GM18499 (cell line): ENCODE measurements at regions not wholly inside any gene's neighbourhood (a gene's known extent, or its start where the extent isn't known, plus 50 kb on each side); places are given as distances from the start of the nearest gene placed in this dataset.
"Not testable (repeated sequence)": the region's sequence is repeated elsewhere in the genome, so short reads cannot be mapped to it uniquely, and the experiment has no call there.

Source experiments
- ATAC-seq: cut with Tn5 transposase; IDR thresholded peaks from one replicate; pipeline ENCODE4 v1.9.1; 2021; ENCODE audit warnings: moderate number of reproducible peaks; ENCODE audit not compliant: insufficient read depth, unreplicated experiment

DNA sequence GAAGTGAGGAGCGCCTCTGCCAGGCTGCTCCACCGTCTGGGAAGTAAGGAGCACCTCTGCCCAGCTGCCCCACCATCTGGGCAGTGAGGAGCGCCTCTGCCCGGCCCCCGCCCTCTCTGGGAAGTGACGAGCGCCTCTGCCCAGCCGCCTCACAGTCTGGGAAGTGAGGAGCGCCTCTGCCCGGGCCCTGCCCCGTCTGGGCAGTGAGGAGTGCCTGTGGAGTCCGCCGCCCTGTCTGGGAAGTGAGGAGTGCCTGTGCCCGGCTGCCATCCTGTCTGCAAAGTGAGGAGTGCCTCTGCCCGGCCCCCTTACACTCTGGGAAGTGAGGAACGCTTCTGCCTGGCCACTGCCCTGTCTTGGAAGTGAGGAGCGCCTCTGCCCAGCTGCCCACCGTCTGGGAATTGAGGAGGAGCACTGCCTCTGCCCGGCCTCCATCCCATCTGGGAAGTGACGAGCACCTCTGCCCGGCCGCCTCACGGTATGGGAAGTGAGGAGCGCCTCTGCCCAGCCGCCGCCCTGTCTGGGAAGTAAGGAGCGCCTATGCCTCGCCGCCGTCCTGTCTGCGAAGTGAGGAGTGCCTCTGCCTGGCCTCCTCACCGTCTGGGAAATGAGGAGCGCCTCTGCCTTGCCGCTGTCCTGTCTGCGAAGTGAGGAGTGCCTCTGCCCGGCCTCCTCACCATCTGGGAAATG lies 576.2 kb upstream of the C9orf72 start:
- ATAC-seq, result not testable (repeated sequence)

DNA sequence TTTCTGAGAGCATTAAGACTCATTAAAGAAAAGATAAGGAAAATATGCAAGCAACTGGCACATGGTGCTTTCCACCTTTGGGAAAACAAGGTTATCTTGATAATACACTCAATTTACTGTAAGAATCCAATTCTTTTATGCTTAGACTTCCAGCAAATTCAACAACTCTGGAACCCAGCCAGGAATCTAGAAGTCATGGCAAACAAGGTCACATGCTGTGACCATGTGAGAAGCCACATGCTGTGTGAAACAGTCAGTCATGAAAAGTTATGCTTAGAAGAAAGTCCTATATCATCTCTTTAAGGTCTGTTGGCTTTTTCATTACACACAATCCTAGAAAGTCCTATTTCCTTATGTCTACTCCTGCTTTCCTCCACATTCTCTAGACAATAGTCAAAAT lies 581.8 kb upstream of the C9orf72 start:
- ATAC-seq, result no peak

DNA sequence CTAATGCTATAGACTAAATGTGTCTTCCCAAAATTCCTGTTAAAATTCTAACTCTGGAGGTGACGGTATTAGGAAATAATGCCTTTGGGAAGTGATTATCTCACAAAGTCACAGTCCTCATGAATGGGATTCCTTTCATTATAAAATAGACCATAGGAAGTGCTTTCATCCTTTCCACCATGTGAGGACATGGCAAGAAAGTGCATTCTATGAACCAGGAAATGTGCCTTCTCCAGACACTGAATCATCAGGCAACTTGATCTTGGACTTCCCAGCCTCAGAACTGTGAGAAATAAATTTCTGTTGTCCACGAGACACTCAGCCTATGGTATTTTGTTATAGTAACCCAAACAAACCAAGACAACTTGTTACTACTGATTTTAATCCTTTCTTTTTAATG lies 582.4 kb upstream of the C9orf72 start:
- ATAC-seq, result no peak

DNA sequence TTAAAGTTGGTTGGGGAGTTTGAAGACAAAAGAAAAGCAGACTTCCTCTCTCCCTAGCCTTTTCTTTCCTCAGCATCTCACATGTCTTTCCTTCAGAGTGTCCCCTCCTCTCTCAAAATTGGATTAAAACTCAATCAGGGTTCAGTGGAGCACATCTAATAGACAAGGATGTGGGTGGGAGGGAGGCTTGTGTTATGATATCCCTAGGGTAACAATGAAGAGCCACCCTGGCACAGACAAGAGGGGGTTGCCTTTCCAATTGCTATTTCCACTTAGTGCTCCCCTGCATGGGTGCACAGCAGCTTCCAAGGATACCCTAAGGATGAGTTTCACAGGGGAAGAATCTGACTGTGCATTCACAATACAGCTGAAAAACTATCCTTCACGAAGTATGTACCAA lies 585.2 kb upstream of the C9orf72 start:
- ATAC-seq, result no peak

DNA sequence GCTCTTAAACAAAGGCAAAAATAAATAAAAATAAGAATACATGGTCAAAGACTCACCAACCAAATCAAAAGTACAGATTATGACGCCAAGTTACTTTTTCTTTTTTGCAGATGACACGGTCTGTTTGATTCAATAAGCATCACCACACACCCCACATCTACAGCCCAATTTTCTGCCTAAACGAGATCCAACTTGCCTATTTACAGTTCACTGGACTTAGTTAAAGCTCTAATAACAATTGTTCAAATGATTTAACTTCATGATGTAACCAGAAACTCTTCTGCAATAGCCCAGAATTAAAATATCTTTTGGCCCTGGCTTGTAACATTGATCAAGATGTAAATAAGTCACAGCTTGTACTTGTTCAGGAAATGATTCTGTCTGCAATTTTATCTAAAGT lies 590.3 kb upstream of the C9orf72 start:
- ATAC-seq, result no peak

DNA sequence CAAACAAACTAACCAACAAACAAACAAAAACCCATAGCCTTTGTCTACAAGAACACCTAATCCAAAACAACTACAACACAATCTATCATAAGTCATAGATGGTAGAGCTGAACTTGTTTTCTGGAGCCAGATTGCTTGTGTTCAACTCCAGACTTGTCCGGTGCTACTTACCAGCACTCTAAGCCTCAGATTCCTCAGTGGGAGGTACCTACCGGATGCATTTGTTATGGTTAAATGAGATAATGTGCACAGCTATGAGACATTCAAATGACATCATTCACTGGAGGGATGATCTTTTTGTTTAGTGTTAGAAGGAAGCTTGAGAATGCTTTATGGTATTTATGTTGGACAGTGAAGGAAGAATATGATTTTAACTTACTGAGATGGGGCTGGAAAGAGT lies 592.9 kb upstream of the C9orf72 start:
- no peak for ATAC-seq

DNA sequence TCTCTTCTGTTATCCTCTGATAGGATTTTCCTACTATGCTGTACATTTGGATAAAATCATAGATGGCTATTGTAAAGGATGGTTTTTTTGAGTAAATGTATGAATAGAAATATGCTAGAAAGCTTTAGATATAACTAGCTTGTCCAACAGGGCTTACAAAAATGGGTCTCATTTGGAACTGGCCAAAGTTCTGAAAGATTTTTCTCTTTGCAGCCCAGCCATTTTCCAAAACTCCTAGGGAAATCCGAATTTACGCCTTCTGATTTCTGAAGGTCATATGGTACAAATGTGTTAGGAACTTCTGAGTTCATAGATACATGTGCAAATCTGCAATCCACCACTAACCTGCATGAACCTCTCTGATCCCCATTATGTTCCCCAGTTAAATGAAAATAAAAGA lies 603.9 kb upstream of the C9orf72 start:
- ATAC-seq, result no peak

DNA sequence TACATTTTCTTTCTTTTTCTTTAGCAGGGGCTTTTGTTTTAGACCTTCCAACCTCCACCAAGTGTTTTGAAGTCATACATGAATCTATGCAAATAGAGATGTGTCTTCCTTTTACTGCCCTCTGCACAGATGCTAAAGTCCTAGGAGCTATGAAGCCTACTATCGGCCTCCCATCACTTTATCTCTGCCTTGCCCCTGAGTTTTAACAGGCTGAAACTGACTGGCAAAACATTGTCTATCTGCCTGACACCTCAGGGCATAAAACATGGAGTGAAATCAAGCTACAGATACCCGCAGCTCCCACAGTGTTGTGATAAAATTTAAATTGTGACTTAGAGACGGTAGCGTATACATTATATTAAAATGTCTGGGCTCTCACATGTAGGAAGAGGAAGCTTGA lies 604.6 kb upstream of the C9orf72 start:
- ATAC-seq, result no peak

DNA sequence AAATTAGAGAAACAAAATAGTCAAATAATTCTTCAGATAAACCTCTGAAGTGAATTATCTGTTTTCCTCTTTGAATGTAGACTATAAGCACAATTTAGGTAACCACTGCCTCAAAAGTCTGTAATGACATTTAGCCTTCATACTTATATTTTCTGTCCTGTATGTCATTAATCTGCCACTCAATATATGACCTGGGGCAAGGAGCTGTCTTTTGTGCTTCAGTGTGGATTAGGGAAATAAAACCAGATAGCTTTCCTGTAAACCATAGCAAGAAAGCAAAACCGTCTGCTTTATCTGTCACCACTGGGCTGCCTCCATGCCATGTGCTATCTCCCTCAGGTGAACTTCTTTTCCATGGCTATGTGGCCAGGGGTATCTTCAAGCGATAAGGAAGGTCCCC lies 606.6 kb upstream of the C9orf72 start:
- no peak for ATAC-seq

DNA sequence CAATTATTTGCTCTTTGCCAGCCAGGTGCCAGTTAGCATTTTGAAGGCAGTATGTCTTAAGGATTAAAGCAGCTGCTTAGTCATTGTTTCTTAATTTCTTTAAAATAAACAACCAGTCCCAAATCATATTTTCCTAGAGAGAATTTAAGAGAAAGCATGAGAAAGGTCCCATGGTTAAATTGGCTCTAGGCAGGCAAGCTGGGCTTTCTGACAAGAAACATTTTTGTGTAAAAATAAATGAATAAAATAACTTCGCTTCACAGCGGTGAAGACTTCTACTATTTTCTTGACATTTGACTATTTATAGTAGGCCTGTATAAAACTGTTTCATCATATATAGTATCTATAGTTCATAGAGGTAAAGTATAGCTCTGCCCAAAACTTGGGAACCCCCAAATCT lies 617.7 kb upstream of the C9orf72 start:
- ATAC-seq, result no peak

DNA sequence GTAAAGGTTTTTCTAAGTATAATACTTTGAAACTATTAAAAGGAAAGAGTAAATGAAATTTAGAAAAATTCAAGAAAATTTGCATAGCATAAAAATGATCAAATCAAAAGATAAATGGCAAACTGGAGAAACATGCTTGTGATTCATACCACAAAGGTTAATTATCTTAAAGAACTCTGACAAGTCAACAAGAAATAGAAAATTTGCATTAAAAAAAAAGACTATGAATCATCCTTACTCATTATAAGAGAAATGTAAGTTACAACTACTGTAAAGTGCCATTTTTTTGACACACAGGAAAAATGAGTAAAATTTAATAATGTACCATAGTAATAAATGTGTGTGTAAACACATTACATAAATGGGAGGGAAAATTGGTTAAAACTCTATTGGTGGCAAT lies 624.4 kb upstream of the C9orf72 start:
- ATAC-seq, result no peak

DNA sequence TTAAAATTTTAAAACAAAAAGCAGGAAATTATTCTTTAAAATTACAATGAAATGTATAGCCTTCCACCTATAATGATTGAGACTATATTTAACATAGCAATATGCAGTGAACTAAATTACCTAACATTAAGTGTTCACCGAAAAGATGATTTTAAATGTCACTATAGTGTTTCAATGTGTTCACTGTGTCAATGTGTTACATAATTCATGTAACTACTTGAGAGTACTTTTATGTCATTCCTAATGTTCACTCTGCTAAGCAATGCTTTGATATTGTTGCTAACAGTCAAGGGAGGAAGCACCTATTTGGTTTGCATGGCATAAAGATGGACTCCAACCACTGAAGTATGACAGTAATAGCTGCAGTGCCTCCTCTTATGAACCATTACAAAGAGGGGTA lies 629.8 kb upstream of the C9orf72 start:
- no peak for ATAC-seq

DNA sequence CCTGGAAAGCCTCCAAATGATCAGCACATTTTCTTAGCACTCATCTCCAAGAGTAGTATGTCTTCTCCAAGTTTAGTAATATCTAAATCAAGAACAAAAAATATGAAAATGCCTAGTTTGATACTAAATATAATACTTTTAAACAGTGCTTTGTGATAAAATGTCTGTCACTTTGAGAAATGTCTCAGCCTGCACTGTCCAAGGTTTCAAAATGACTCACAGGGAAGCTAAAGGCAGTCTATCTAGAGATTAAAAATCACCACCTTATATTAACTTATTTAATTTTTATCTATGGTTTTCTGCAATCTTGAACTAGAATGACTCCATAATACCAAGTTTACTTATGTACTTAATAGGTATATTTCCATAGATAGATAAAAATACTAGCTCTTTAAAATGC lies 633.0 kb upstream of the C9orf72 start:
- ATAC-seq, result no peak

DNA sequence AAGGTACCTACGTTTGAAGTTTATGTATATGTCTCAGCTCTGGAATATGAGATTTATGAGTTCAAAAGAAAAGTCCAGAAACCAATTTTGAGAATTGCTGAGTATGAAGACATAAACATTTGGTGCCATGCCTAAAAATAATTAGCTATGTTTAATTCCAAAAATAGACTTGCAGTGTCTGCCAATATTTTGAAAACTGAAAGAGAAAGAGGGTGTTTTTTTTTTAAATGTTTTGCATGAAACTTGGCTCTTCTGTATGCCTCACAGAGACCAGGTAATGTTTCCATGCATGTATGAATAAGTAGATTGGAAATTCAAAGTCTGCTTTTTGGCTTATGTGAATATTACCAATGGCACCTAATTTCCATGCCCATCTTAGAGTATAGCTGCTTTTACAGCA lies 634.4 kb upstream of the C9orf72 start:
- no peak for ATAC-seq

DNA sequence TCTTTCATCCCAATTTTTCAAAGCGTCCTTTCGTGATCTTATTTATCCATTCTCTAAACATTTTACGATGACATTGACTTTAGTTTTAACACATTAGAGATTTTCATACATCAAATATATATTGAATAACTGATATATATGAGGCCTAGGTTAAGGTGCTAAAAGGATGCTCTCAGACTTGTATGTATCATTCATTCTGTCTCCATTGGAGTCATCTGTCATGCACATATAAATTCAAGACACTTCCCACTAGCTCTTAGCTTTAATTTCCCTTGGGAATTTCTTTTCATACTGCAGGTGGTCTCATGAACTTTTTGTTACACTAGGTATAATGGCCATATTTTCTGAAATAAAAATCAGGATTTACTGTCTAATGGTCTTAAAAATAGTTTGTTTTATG lies 635.8 kb upstream of the C9orf72 start:
- no peak for ATAC-seq

DNA sequence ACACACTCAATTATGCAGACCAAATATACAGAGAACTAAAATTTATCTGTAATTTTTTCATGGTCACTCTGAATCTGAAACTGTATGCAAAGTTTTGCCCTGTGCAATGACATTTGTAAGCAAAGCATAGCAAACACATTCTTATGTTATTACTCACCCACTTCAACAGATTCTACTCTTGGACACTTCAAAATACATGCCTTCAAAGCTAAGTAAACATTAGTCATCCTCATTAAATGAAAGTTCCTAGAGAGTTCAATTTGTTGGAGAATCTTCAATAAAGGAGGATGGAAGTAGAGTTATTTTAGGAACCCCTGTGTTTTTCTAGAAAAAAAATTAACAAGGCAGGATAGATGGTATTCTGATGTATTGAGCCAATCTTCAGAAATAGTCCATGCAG lies 639.7 kb upstream of the C9orf72 start:
- ATAC-seq, result no peak

DNA sequence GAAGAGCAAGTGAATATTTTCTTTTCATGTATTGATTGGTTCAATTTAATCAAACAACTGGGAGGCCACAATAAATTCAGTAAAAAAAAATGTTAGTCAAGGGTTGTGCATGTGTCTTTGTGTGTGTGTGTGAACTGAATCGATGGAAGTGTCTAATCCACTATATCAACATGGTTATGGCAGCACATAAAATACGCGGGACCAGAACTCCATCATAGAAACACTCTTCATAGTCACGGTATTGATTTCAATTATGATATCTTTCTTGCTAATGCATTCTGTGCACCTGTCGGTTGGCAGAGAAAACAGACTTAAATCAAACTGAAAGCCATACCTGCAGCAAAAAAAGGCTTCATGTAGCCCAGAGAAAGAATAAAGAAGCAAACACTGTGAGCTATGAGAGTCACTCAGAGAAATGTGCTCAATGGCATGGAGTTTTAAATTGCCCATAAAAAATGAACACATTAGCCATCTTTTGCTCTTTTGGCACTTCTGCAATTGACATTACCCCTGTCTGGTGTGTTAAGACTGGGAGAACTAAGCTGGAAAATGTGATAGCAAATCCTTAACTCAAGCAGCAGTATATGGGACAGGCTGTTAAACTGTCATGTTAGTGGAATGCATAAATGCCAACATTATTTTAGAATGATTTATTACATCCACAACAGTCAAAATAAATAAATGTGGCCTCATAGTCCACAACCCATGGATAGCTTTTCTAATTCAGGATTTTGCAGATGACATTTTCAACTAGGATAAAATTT lies 642.4 kb upstream of the C9orf72 start:
- no peak for ATAC-seq

DNA sequence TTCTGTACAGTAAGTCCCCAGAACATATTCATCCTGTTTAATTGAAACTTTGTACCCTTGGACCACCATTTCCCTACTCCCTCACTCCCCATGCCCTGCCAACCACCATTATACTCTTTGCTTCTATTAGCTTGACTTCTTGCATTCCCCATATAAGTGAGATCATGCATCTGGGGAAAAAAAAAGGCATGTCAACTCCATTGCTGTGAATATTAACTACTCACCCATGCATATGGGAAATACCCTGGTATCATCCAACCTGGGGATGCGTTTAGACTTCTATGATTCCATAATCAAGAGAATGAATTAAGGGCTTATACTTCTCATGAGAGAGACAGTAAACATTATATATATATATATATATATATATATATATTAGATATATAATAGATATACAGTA lies 659.4 kb upstream of the C9orf72 start:
- ATAC-seq, result no peak

DNA sequence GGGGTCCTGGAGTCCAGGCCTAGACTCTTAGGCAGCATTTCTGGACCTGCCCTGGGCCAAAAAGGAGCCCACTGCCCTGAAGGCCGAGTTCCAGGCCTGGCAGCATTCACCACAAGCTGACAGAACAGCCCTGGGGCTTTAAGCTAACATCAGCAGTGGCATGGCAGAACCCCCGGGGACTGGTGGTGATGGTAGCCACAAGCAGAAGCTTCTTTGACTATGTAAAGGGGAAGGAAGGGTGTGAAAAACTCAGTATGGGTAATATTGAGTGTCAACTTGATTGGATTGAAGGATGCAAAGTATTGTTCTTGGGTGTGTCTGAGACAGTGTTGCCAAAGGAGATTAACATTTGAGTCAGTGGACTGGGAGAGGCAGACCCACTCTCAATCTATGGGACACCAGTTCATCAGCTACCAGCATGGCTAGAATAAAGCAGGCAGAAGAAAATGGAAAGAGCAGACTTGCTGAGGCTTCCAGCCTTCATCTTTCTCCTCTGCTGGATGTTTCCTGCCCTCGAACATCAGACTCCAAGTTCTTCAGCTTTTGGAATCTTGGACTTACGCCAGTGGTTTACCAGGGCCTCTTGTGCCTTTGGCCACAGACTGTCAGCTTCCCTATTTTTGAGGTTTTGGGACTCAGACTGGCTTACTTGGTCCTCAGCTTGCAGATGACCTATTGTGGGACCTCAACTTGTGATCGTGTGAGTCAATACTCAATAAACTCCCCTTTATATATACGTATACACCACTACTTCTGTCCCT lies 661.0 kb upstream of the C9orf72 start:
- no peak for ATAC-seq

DNA sequence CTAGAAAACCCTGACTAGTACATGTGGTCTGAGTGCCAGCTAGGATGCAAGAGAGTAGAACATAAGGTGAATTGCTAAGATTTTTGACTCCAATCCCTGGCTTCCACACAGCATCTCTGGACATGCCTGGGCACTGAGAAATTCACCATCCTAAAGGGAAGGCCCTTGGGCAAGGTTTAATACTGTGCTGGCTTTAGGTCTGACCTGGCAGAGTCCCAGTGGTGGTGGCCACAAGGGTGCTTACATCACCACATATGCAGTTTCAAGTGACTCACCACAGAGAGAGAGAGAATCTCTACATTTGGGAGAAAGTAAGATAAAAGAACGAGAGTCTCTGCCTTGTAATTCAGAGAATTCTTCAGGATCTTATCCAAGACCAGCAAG lies 661.6 kb upstream of the C9orf72 start:
- no peak for ATAC-seq

DNA sequence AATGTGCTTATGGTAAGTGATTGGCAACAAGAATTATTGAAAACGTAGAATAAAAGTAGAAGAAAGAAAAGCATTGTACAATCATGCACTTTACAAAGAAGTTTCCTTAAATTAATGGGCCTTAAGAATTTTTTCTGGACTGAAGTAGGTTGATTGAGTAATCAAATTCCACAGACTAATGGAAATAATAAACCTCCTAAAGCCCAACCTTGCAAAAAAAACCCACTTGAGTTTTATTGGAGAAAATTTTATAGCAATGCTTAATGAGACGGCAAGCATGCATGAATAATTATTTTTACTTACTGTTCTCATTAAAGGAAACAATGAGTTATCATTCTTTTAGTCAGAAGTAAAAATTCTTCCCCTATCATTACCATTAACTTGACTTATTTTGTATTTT lies 676.1 kb upstream of the C9orf72 start:
- ATAC-seq, result no peak

DNA sequence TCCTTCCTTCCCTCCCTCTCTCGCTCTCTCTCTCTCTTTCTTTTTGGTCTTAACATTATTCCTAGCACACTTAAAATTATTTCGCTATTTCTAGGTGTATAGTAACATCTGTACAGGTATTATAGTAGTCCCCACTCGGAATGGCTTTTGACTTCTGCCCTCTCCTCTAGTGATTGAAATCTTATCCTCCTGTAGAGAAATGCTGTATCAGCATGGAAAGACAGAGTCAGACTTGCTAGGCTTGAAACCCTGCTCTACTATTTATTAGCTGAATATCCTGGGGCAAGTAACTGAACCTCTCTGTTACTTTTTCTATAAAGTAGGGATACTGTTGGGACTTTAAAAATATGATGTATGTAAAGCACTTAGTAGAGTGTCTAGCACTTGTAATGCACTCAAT lies 681.9 kb upstream of the C9orf72 start:
- ATAC-seq, result no peak
